ENCODE measurements at regions not wholly inside any gene's neighbourhood (a gene's known extent, or its start where the extent isn't known, plus 50 kb on each side); places are given as distances from the start of the nearest gene placed in this dataset.

GRCh38 chr1:165039996-165040395, 316.5 kb downstream of the LMX1A start:
- H3K4me2 ChIP-seq (ENCODE audit: control insufficient read depth, extremely low read depth, insufficient read depth, low read depth, low read length), result no peak overlapping the region
- H3K9me3 ChIP-seq (ENCODE audit: control insufficient read depth, low read depth, low read length), result no peaks in the 10 kb centered on the region
- no peaks in the 10 kb centered on the region for H3K36me3 ChIP-seq (ENCODE audit: control insufficient read depth in 2 of 2, extremely low read depth in 1 of 2, insufficient read depth in 2 of 2, low read length in 2 of 2)
- H2AFZ ChIP-seq (ENCODE audit: control insufficient read depth, low read length), result no peak overlapping the region
- no peak for FAIRE-seq
- H3K27ac ChIP-seq (ENCODE audit: control insufficient read depth, insufficient read depth, low read length), result no peak overlapping the region
- H3K9ac ChIP-seq (ENCODE audit: control insufficient read depth, extremely low read depth, insufficient read depth, low read length), result no peak overlapping the region
- no peaks in the 10 kb centered on the region for H3K79me2 ChIP-seq (ENCODE audit: control insufficient read depth, insufficient read depth, low read length)
- dilution Hi-C loops (cut with MboI; ENCODE audit: extremely low pct_ligation_motif_present, low sequenced_read_pairs), result no loop called here
- H3K4me3 ChIP-seq (ENCODE audit: control insufficient read depth in 2 of 3, extremely low read depth in 1 of 3, insufficient read depth in 2 of 3, low read depth in 1 of 3, low read length in 3 of 3), result no peak overlapping the region
- DNase-seq (ENCODE audit: low read depth, low spot score), result no peak
- H4K20me1 ChIP-seq (ENCODE audit: control insufficient read depth, extremely low read depth, insufficient read depth, low read length), result no peaks in the 10 kb centered on the region
- no peaks in the 10 kb centered on the region for H3K27me3 ChIP-seq (ENCODE audit: control insufficient read depth, extremely low read depth, insufficient read depth, low read length)
- TF ChIP-seq CTCF (optimal IDR thresholded peaks at IDR 0.05 in 1 of 3, IDR thresholded peaks at IDR 0.05 in 1 of 3, conservative IDR thresholded peaks at IDR 0.05 in 1 of 3; ENCODE audit: extremely low read depth in 1 of 3, insufficient read depth in 2 of 3, low read length in 3 of 3) (no peak), EZH2 (IDR thresholded peaks at IDR 0.05; ENCODE audit: low read length) (no peak)
- no peaks in the 10 kb centered on the region for H3K4me1 ChIP-seq (ENCODE audit: control insufficient read depth, extremely low read depth, insufficient read depth, low read length)
- H3K9me1 ChIP-seq (ENCODE audit: control insufficient read depth, extremely low read depth, insufficient read depth, low read length), result no peaks in the 10 kb centered on the region

- dilution Hi-C loops (cut with MboI; ENCODE audit: extremely low pct_ligation_motif_present, low sequenced_read_pairs), result no loop called here
- no peak for FAIRE-seq
Measured at GRCh38 chr1:165036403-165036802, 320.1 kb downstream of the LMX1A start.

More at GRCh38 chr1:165036403-165036802, 320.1 kb downstream of the LMX1A start:
- Histone ChIP-seq H2AFZ (ENCODE audit: control insufficient read depth, low read length) (peak overlapping the region; percentile 36), H3K9ac (ENCODE audit: control insufficient read depth, extremely low read depth, insufficient read depth, low read length) (no peak overlapping the region), H3K27me3 (ENCODE audit: control insufficient read depth, extremely low read depth, insufficient read depth, low read length) (no peaks in the 10 kb centered on the region), H3K4me2 (ENCODE audit: control insufficient read depth, extremely low read depth, insufficient read depth, low read depth, low read length) (no peak overlapping the region), H3K4me1 (ENCODE audit: control insufficient read depth, extremely low read depth, insufficient read depth, low read length) (no peaks in the 10 kb centered on the region), H3K9me3 (ENCODE audit: control insufficient read depth, low read depth, low read length) (no peaks in the 10 kb centered on the region), H3K27ac (ENCODE audit: control insufficient read depth, insufficient read depth, low read length) (no peak overlapping the region), H3K9me1 (ENCODE audit: control insufficient read depth, extremely low read depth, insufficient read depth, low read length) (no peaks in the 10 kb centered on the region), H4K20me1 (ENCODE audit: control insufficient read depth, extremely low read depth, insufficient read depth, low read length) (no peaks in the 10 kb centered on the region), H3K79me2 (ENCODE audit: control insufficient read depth, insufficient read depth, low read length) (no peaks in the 10 kb centered on the region), H3K36me3 (ENCODE audit: control insufficient read depth in 2 of 2, extremely low read depth in 1 of 2, insufficient read depth in 2 of 2, low read length in 2 of 2) (no peaks in the 10 kb centered on the region), H3K4me3 (ENCODE audit: control insufficient read depth in 2 of 3, extremely low read depth in 1 of 3, insufficient read depth in 2 of 3, low read depth in 1 of 3, low read length in 3 of 3) (no peak overlapping the region)
- no peak for TF ChIP-seq EZH2 (IDR thresholded peaks at IDR 0.05; ENCODE audit: low read length)
- no peak for TF ChIP-seq CTCF (optimal IDR thresholded peaks at IDR 0.05 in 1 of 3, IDR thresholded peaks at IDR 0.05 in 1 of 3, conservative IDR thresholded peaks at IDR 0.05 in 1 of 3; ENCODE audit: extremely low read depth in 1 of 3, insufficient read depth in 2 of 3, low read length in 3 of 3)
- no peak for DNase-seq (ENCODE audit: low read depth, low spot score)

Data from keratinocyte (primary cell).